ENCODE measurements at regions not wholly inside any gene's neighbourhood (a gene's known extent, or its start where the extent isn't known, plus 50 kb on each side); places are given as distances from the start of the nearest gene placed in this dataset.

DNA sequence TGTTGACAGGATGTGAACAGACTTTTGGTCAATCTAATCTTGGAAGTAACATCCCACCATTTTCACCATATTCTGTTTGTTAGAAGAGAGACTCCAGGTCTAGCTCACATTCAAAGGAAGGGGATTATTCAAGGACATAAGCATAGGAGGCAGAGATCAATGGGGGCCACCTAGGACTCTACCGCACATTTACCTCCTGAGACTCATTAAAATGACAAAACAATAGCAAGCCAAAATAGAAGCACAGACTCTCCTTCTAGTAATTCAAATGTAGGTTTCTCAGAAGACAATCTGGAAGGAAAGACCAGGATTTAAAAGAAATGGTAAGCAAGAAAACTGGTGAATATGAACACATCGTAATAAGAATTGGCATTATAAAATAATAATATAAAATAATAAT, 156.4 kb upstream of the KYNU start:
- TF ChIP-seq EGR1 (IDR thresholded peaks at IDR 0.05; ENCODE audit: borderline replicate concordance, low read depth, low read length) (no peak), CTCF (IDR thresholded peaks at IDR 0.05; ENCODE audit: control extremely low read depth in 1 of 3, insufficient read depth in 1 of 3, low read depth in 1 of 3, low read length in 3 of 3) (no peak), SIN3A (conservative IDR thresholded peaks at IDR 0.05 in 1 of 2, IDR thresholded peaks at IDR 0.05 in 1 of 2; ENCODE audit: low read depth in 1 of 2, low read length in 2 of 2) (no peak), JUN (IDR thresholded peaks at IDR 0.05; ENCODE audit: low read depth, low read length) (no peak), RBBP5 (IDR thresholded peaks at IDR 0.05; ENCODE audit: borderline replicate concordance, low read depth, low read length) (no peak), RAD21 (IDR thresholded peaks at IDR 0.05 in 1 of 2, conservative IDR thresholded peaks at IDR 0.05 in 1 of 2; ENCODE audit: low read depth in 2 of 2, low read length in 2 of 2) (no peak), JUND (IDR thresholded peaks at IDR 0.05; ENCODE audit: low read length) (no peak)

Measured in H1 (cell line).